HG02840 (cell line): ENCODE measurements at regions not wholly inside any gene's neighbourhood (a gene's known extent, or its start where the extent isn't known, plus 50 kb on each side); places are given as distances from the start of the nearest gene placed in this dataset.
"Not testable (repeated sequence)": the region's sequence is repeated elsewhere in the genome, so short reads cannot be mapped to it uniquely, and the experiment has no call there.

Source experiments
- ATAC-seq: cut with Tn5 transposase; IDR thresholded peaks from one replicate; pipeline ENCODE4 v1.9.1; 2021; ENCODE audit warnings: mild to moderate bottlenecking, moderate library complexity, moderate number of reproducible peaks; ENCODE audit not compliant: unreplicated experiment, low FRiP score

GRCh38 chr7:76852787-76853584 lies 179.2 kb downstream of the SPDYE17 start:
- not testable (repeated sequence) for ATAC-seq

GRCh38 chr7:76852362-76852761 lies 179.8 kb downstream of the SPDYE17 start:
- ATAC-seq: not testable (repeated sequence)

GRCh38 chr7:76851617-76852016 lies 180.5 kb downstream of the SPDYE17 start:
- not testable (repeated sequence) for ATAC-seq

GRCh38 chr7:76849887-76850563 lies 182.1 kb downstream of the SPDYE17 start:
- ATAC-seq: not testable (repeated sequence)

- ATAC-seq: not testable (repeated sequence)
These were observed 192.3 kb downstream of the SPDYE17 start for GRCh38 chr7:76839879-76840278.

GRCh38 chr7:76839214-76839613 lies 192.9 kb downstream of the SPDYE17 start:
- ATAC-seq: not testable (repeated sequence)

GRCh38 chr7:76838357-76838756 lies 193.8 kb downstream of the SPDYE17 start:
- not testable (repeated sequence) for ATAC-seq

GRCh38 chr7:76829233-76829632 lies 202.2 kb upstream of the POMZP3 start:
- ATAC-seq: not testable (repeated sequence)

GRCh38 chr7:76826181-76826580 lies 199.1 kb upstream of the POMZP3 start:
- ATAC-seq: not testable (repeated sequence)

GRCh38 chr7:76809856-76810255 lies 182.8 kb upstream of the POMZP3 start:
- ATAC-seq: not testable (repeated sequence)

- ATAC-seq: not testable (repeated sequence)
These were observed 180.6 kb upstream of the POMZP3 start for GRCh38 chr7:76807588-76808100.

GRCh38 chr7:76806460-76806859 lies 179.4 kb upstream of the POMZP3 start:
- ATAC-seq: not testable (repeated sequence)

- not testable (repeated sequence) for ATAC-seq
These were observed 178.9 kb upstream of the POMZP3 start for GRCh38 chr7:76806010-76806409.

- not testable (repeated sequence) for ATAC-seq
These were observed 178.2 kb upstream of the POMZP3 start for GRCh38 chr7:76805262-76805661.

GRCh38 chr7:76797639-76798038 lies 170.6 kb upstream of the POMZP3 start:
- not testable (repeated sequence) for ATAC-seq

GRCh38 chr7:76780693-76781092 lies 153.6 kb upstream of the POMZP3 start:
- ATAC-seq: not testable (repeated sequence)

GRCh38 chr7:76774279-76774678 lies 147.2 kb upstream of the POMZP3 start:
- not testable (repeated sequence) for ATAC-seq

- ATAC-seq: not testable (repeated sequence)
These were observed 144.9 kb upstream of the POMZP3 start for GRCh38 chr7:76771980-76772379.

GRCh38 chr7:76763977-76764376 lies 136.9 kb upstream of the POMZP3 start:
- not testable (repeated sequence) for ATAC-seq

- not testable (repeated sequence) for ATAC-seq
These were observed 133.6 kb upstream of the POMZP3 start for GRCh38 chr7:76760546-76761220.

- not testable (repeated sequence) for ATAC-seq
These were observed 112.5 kb upstream of the POMZP3 start for GRCh38 chr7:76739538-76739937.
